Osteocyte (in vitro differentiated cells): ENCODE measurements at regions not wholly inside any gene's neighbourhood (a gene's known extent, or its start where the extent isn't known, plus 50 kb on each side); places are given as distances from the start of the nearest gene placed in this dataset.

Experiments used
- DNase-seq: peaks from one replicate; pipeline ENCODE4 v3.0.0; 2021; ENCODE audit warnings: mixed read lengths; ENCODE audit not compliant: unreplicated experiment; ENCODE audit errors: extremely low spot score
- H3K27ac Mint-ChIP-seq: one replicate; pipeline ENCODE4 v1.8.0; 2021; ENCODE audit warnings: mild to moderate bottlenecking, mixed read lengths; ENCODE audit not compliant: unreplicated experiment
- H3K27me3 Mint-ChIP-seq: one replicate; pipeline ENCODE4 v1.8.0; 2021; ENCODE audit warnings: mixed read lengths; ENCODE audit not compliant: unreplicated experiment
- H3K36me3 Mint-ChIP-seq: one replicate; pipeline ENCODE4 v1.8.0; 2021; ENCODE audit warnings: mixed read lengths; ENCODE audit not compliant: unreplicated experiment
- H3K4me1 Mint-ChIP-seq: one replicate; pipeline ENCODE4 v1.8.0; 2021; ENCODE audit warnings: mixed read lengths; ENCODE audit not compliant: unreplicated experiment
- H3K4me3 Mint-ChIP-seq: one replicate; pipeline ENCODE4 v1.8.0; 2021; ENCODE audit warnings: mild to moderate bottlenecking, moderate library complexity, mixed read lengths; ENCODE audit not compliant: unreplicated experiment
- H3K9me3 Mint-ChIP-seq: one replicate; pipeline ENCODE4 v1.8.0; 2021; ENCODE audit warnings: mixed read lengths; ENCODE audit not compliant: unreplicated experiment
- TF ChIP-seq, protein P1 (sequence below): fragments of 200-600 bp; sonication (generic); IDR thresholded peaks from 2 replicates; pipeline ENCODE4 v1.5.0; 2021; ENCODE audit warnings: antibody characterized with exemption, mild to moderate bottlenecking, moderate library complexity

DNA sequence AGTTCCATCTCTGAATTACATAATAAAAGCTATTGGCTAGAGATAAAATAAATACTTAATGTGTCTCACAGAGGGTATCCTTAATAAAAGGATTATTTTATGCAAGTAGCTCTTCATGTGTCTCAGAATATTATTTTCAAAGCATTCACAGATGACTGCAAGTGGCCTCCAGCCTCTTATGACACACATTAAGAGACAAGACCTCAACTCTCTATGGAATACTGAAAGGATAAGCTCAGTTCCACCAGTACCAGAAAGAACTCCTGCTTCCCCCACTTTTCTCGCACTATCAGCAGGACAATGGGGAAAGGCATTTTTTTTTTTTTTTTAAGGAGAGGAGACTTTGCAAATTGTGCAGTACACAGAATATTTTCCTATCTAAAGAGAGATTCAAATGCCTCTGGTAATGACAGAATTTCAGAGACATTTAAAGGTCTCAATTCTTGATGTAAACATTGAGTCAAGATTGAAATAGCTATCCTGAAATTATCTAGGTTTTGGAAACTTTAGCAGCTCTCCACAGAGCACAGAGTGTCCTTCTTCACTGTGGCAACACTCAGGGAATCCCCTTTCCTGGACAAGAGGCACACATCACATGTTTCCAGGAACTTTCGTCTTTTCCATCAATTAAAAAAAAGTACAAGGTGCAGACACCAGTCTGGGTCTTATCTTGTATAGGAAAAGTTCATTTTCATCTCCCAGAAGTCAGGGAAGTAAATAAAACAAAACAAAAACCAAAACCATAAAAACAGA is 122.0 kb upstream of the ANK3 start:
- DNase-seq: no peak
- Mint-ChIP-seq H3K36me3 (no peaks in the 10 kb centered on the region), H3K27me3 (no peaks in the 10 kb centered on the region), H3K4me1 (peaks cover 22% of the 10 kb centered on the region), H3K9me3 (no peaks in the 10 kb centered on the region), H3K27ac (no peak overlapping the region), H3K4me3 (no peak overlapping the region)
- TF ChIP-seq, protein P1, sequence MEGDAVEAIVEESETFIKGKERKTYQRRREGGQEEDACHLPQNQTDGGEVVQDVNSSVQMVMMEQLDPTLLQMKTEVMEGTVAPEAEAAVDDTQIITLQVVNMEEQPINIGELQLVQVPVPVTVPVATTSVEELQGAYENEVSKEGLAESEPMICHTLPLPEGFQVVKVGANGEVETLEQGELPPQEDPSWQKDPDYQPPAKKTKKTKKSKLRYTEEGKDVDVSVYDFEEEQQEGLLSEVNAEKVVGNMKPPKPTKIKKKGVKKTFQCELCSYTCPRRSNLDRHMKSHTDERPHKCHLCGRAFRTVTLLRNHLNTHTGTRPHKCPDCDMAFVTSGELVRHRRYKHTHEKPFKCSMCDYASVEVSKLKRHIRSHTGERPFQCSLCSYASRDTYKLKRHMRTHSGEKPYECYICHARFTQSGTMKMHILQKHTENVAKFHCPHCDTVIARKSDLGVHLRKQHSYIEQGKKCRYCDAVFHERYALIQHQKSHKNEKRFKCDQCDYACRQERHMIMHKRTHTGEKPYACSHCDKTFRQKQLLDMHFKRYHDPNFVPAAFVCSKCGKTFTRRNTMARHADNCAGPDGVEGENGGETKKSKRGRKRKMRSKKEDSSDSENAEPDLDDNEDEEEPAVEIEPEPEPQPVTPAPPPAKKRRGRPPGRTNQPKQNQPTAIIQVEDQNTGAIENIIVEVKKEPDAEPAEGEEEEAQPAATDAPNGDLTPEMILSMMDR: no peak

DNA sequence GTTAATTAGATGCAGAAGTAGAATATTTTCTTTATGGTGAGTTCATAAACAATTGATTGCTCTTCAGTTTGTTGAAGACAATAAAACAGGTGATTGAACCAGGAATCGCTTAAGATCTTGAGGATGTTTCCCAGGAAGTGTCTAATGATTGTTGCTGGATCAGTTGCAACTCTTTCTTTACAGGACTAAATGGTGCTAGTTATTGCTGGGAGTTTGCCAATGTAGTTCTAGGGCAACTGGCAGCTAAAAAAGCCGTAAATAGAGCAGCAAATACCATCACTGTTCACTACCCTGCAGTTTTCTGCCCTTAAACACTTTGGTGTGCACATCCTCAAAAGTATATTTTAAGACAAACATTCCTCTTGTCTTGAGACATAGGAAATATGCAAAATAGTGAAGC is 119.2 kb upstream of the ANK3 start:
- Mint-ChIP-seq H3K27me3 (no peaks in the 10 kb centered on the region), H3K36me3 (no peaks in the 10 kb centered on the region), H3K9me3 (no peaks in the 10 kb centered on the region), H3K27ac (peak overlapping the region; percentile 59), H3K4me1 (peaks cover 22% of the 10 kb centered on the region), H3K4me3 (no peak overlapping the region)
- TF ChIP-seq, protein P1: no peak
- no peak for DNase-seq

DNA sequence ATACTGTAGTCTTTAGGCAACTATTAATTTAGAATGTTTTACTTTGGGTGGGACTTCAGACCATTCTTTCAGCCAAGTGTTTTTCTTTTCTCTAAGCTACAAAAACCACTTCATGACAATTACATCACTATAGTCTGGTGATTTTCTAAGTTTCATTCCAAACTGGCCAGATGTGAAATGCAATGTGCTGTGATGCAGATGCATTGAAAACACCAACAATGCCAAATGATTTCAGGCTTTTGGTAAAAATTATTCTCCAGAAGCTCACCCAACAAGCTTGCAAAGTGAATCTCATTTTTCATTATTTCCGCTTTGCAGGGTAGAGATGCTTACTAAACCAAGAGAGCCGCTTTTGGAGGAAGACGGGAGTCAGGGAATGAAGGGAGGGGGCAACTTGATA is 118.4 kb upstream of the ANK3 start:
- TF ChIP-seq, protein P1: no peak
- no peak overlapping the region for H3K4me3 Mint-ChIP-seq
- peaks cover 22% of the 10 kb centered on the region for H3K4me1 Mint-ChIP-seq

DNA sequence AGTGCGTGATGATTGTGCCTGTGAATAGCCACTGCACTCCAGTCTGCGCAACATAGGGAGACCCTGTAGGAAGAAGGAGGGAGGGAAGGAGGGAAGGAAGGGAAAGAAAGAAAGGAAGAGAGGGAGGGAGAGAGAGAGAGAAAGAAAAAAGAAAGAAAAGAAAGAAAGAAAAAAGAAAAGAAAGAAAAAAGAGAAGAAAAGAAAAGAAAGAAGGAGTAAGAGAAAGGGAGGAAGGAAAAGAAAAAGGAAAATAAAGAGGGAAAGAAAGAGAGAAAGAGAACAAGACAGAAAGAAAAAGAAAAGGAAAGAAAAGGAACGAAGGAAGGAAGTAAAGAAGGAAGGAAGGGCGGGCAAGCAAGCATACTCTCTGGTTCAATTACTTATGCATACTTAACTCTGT is 112.9 kb upstream of the ANK3 start:
- Mint-ChIP-seq H3K9me3 (no peaks in the 10 kb centered on the region), H3K4me3 (no peak overlapping the region), H3K36me3 (no peaks in the 10 kb centered on the region), H3K27ac (no peak overlapping the region), H3K27me3 (no peaks in the 10 kb centered on the region), H3K4me1 (peaks cover 8% of the 10 kb centered on the region)
- no peak for DNase-seq
- TF ChIP-seq, protein P1: no peak

More for the DNA sequence above, 118.4 kb upstream of the ANK3 start:
- Mint-ChIP-seq H3K9me3 (no peaks in the 10 kb centered on the region), H3K27ac (no peak overlapping the region), H3K27me3 (no peaks in the 10 kb centered on the region), H3K36me3 (no peaks in the 10 kb centered on the region)
- DNase-seq: no peak

DNA sequence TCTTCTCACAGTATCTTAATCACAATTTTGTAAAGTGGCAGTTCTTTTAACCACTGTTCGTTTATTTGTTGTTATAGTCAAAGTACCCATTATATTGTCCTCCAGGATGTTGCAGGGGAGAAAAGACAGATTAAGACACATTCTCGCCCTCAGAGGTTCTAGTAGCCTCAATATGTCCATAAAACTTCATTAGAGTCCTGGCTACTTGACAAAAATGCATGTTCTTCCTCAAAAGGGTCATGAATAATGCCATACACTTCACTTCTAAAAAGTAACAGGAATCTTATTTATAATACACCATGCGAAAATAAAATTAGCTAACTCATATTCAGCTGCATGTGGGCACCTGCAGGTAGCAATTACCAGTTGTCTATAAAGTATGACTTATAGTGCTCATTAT is 109.3 kb upstream of the ANK3 start:
- Mint-ChIP-seq H3K4me1 (peaks cover 30% of the 10 kb centered on the region), H3K9me3 (no peaks in the 10 kb centered on the region), H3K27me3 (no peaks in the 10 kb centered on the region), H3K36me3 (no peaks in the 10 kb centered on the region), H3K27ac (no peak overlapping the region), H3K4me3 (no peak overlapping the region)
- no peak for DNase-seq
- TF ChIP-seq, protein P1: no peak
